ENCODE measurements at regions not wholly inside any gene's neighbourhood (a gene's known extent, or its start where the extent isn't known, plus 50 kb on each side); places are given as distances from the start of the nearest gene placed in this dataset.

DNA sequence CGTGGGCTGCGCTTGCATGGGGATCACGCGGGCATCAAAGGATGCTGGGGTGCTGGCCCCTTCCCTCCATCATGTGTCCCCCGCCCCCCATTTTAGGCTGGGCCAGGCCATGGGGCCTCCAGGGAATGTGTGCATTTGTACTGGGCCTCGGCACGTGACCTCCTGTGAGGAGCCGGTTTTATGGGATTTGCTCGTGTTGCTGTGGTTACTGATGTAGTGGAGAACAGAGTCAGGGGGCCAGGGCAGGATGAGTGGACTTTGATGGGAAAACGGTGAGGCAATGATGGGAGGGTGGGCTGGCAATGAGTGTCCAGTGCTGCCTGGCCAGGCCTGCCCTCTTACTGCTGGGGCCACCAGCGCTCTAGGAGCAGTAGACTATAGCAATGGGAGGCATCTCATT lies 257.7 kb downstream of the LOXHD1 start:
- ATAC-seq (ENCODE audit: low read depth) (no peak), DNase-seq (no peak)
- Histone ChIP-seq H3K4me3 (ENCODE audit: control extremely low read depth in 1 of 5, extremely low read depth in 1 of 5, insufficient read depth in 1 of 5, low read depth in 2 of 5, low read length in 4 of 5) (no peak overlapping the region), H3K9ac (ENCODE audit: low read length) (no peak overlapping the region), H4K20me1 (ENCODE audit: control insufficient read depth, insufficient read depth, low read length, poor library complexity, severe bottlenecking) (no peaks in the 10 kb centered on the region), H2AFZ (ENCODE audit: insufficient read depth, low read depth, low read length, poor library complexity, severe bottlenecking) (no peak overlapping the region), H3K9me3 (ENCODE audit: control extremely low read depth in 1 of 3, control insufficient read depth in 2 of 3, insufficient read depth in 1 of 3, low read length in 2 of 3) (no peaks in the 10 kb centered on the region), H3K27ac (ENCODE audit: low read length in 2 of 2) (no peak overlapping the region), H3K79me2 (ENCODE audit: control insufficient read depth, insufficient read depth, low read length) (no peaks in the 10 kb centered on the region), H3K36me3 (replicated peaks in 1 of 2; ENCODE audit: control extremely low read depth in 1 of 2, control insufficient read depth in 1 of 2, extremely low read depth in 1 of 2, insufficient read depth in 2 of 2, low read length in 1 of 2) (no peaks in the 10 kb centered on the region), H3K4me2 (replicated peaks; ENCODE audit: low read depth, low read length, poor library complexity, severe bottlenecking) (no peak overlapping the region), H3K4me1 (ENCODE audit: control insufficient read depth in 2 of 2, insufficient read depth in 2 of 2, low read length in 2 of 2) (no peaks in the 10 kb centered on the region), H3K27me3 (replicated peaks in 1 of 4; ENCODE audit: control extremely low read depth in 1 of 4, control insufficient read depth in 3 of 4, insufficient read depth in 4 of 4, low read length in 3 of 4) (peaks cover 0 to 7% (median 0%) of the 10 kb centered on the region in 4 experiments)
- Mint-ChIP-seq H3K4me3 (no peak overlapping the region), H3K27ac (no peak overlapping the region), H3K27me3 (peaks cover 14% of the 10 kb centered on the region), H3K4me1 (no peaks in the 10 kb centered on the region), H3K9me3 (ENCODE audit: insufficient read depth) (no peaks in the 10 kb centered on the region)
- intact Hi-C loops (cut with micrococcal nuclease) = no loop called here
- TF ChIP-seq, protein P1, sequence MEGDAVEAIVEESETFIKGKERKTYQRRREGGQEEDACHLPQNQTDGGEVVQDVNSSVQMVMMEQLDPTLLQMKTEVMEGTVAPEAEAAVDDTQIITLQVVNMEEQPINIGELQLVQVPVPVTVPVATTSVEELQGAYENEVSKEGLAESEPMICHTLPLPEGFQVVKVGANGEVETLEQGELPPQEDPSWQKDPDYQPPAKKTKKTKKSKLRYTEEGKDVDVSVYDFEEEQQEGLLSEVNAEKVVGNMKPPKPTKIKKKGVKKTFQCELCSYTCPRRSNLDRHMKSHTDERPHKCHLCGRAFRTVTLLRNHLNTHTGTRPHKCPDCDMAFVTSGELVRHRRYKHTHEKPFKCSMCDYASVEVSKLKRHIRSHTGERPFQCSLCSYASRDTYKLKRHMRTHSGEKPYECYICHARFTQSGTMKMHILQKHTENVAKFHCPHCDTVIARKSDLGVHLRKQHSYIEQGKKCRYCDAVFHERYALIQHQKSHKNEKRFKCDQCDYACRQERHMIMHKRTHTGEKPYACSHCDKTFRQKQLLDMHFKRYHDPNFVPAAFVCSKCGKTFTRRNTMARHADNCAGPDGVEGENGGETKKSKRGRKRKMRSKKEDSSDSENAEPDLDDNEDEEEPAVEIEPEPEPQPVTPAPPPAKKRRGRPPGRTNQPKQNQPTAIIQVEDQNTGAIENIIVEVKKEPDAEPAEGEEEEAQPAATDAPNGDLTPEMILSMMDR (IDR thresholded peaks at IDR 0.05) = no peak
- no peak for TF ChIP-seq EZH2 (IDR thresholded peaks at IDR 0.05; ENCODE audit: borderline replicate concordance, insufficient read depth, low read depth, low read length, poor library complexity, severe bottlenecking)
- CTCF ChIA-PET = no interaction called here
- WGBS (ENCODE audit: insufficient coverage) = over 99% methylated on average over 9 of the region's 11 CpGs
- POLR2A ChIA-PET = no interaction called here

DNA sequence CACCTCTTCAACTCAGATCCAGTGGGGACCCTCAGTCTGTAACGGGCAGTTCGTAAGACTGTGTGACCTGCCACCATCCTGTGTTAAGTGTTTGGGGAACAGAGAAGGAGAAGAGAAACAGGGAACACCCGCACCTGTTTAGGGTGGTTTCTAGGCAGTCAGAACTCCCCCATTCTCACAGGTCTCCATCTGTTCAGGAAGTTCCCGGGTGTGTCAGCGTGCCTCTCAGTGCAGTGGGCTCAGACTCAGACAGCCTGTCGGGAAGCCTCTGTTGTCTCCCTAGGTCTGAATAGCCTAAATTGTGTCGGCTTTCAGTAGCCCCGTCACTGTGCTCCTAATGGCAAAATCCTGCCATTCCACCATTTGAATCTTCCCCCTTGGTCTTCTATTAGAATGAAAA lies 256.6 kb downstream of the LOXHD1 start:
- Histone ChIP-seq H3K27ac (ENCODE audit: low read length in 2 of 2) (no peak overlapping the region), H3K4me1 (ENCODE audit: control insufficient read depth in 2 of 2, insufficient read depth in 2 of 2, low read length in 2 of 2) (no peaks in the 10 kb centered on the region)
- WGBS (ENCODE audit: insufficient coverage) = 45% methylated on average over 5 of the region's 8 CpGs

More for the DNA sequence above, 256.6 kb downstream of the LOXHD1 start:
- no peak overlapping the region for H3K4me3 ChIP-seq (ENCODE audit: control extremely low read depth in 1 of 5, extremely low read depth in 1 of 5, insufficient read depth in 1 of 5, low read depth in 2 of 5, low read length in 4 of 5)
- no peaks in the 10 kb centered on the region for H3K79me2 ChIP-seq (ENCODE audit: control insufficient read depth, insufficient read depth, low read length)
- Mint-ChIP-seq H3K9me3 (ENCODE audit: insufficient read depth) (no peaks in the 10 kb centered on the region), H3K27me3 (peaks cover 20% of the 10 kb centered on the region), H3K27ac (no peak overlapping the region), H3K4me3 (no peak overlapping the region), H3K4me1 (no peaks in the 10 kb centered on the region)
- H3K9ac ChIP-seq (ENCODE audit: low read length) = no peak overlapping the region
- intact Hi-C loops (cut with micrococcal nuclease) = no loop called here
- ChIA-PET CTCF (interaction anchor here (0.5 kb wide), 1 partner anchor 476 kb away, joined by 3 read pairs; no protein-coding TSS in a partner anchor), POLR2A (no interaction called here)
- H2AFZ ChIP-seq (ENCODE audit: insufficient read depth, low read depth, low read length, poor library complexity, severe bottlenecking) = no peak overlapping the region
- ATAC-seq (ENCODE audit: low read depth) = no peak
- no peaks in the 10 kb centered on the region for H3K36me3 ChIP-seq (replicated peaks in 1 of 2; ENCODE audit: control extremely low read depth in 1 of 2, control insufficient read depth in 1 of 2, extremely low read depth in 1 of 2, insufficient read depth in 2 of 2, low read length in 1 of 2)
- TF ChIP-seq, protein P1 (IDR thresholded peaks at IDR 0.05) = no peak
- TF ChIP-seq EZH2 (IDR thresholded peaks at IDR 0.05; ENCODE audit: borderline replicate concordance, insufficient read depth, low read depth, low read length, poor library complexity, severe bottlenecking) = no peak
- peaks cover 0 to 7% (median 0%) of the 10 kb centered on the region in 4 experiments for H3K27me3 ChIP-seq (replicated peaks in 1 of 4; ENCODE audit: control extremely low read depth in 1 of 4, control insufficient read depth in 3 of 4, insufficient read depth in 4 of 4, low read length in 3 of 4)
- DNase-seq = no peak
- no peak overlapping the region for H3K4me2 ChIP-seq (replicated peaks; ENCODE audit: low read depth, low read length, poor library complexity, severe bottlenecking)
- no peaks in the 10 kb centered on the region for H3K9me3 ChIP-seq (ENCODE audit: control extremely low read depth in 1 of 3, control insufficient read depth in 2 of 3, insufficient read depth in 1 of 3, low read length in 2 of 3)
- H4K20me1 ChIP-seq (ENCODE audit: control insufficient read depth, insufficient read depth, low read length, poor library complexity, severe bottlenecking) = no peaks in the 10 kb centered on the region

Data from B cell (primary cell).